DMS153 treated with DMSO at 0.1 percent for 48 hours (cell line): ENCODE measurements at regions not wholly inside any gene's neighbourhood (a gene's known extent, or its start where the extent isn't known, plus 50 kb on each side); places are given as distances from the start of the nearest gene placed in this dataset.
"Not testable (repeated sequence)": the region's sequence is repeated elsewhere in the genome, so short reads cannot be mapped to it uniquely, and the experiment has no call there.

Source experiments
- DNase-seq: peaks from one replicate; lab custom pipeline; 2025; ENCODE audit not compliant: unreplicated experiment; lab: John Stamatoyannopoulos, UW

DNA sequence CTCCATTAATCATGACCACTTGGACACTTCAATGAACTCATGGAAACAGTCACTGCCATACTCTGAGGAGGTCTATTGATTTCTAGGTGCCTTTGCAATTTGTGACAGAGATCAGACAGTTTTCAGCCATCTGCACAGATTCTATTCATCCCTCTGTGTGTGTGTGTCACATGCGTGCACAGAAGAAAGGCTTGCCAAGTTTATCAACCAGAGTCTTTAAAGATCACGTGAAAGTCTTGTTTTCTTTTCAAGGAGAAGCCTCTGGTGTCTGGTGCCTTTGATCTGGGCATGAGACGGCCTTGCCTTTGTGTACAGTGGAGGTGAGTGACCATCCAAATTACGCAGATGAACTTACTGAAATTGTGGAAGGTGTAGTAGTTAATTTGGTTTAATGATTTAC lies 164.2 kb downstream of the VAPA start:
- no peak for DNase-seq

DNA sequence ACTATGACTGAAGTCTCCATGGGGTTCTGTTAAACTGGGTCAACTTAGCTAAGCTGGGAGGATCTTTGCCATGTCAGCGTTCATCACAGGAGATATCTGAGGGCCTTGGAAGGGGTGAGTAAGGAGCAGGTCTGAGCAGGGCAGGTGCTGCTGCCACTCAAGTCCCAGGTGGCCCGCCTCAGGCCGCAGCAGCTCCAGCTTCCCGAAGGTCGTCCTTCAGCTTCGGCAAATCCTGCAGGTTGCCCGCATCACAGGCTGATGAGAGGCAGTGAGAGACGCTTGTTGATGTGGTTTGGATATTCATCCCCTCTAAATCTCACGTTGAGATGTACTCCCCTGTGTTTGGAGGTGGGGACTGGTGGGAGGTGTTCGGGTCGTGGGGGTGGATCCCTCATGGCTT lies 166.6 kb downstream of the VAPA start:
- no peak for DNase-seq

DNA sequence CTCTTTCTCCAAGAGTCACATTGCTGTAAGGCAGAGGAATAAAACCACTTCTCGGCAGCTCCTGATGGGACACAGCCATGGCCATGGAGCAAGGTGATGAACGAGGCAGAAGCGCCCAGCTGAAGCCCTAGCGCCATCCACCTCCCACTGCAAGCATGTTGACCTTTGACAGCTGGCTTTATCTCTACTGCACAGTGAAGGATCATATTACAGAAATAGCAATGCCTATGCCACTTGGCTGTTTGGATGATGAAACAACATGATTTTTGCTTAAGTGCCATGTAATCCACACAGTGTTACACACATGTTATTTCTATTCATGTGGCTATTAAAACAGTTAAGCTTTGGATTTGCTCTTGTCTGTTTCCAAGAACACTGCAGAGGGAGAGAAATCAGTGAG lies 167.7 kb downstream of the VAPA start:
- no peak for DNase-seq

DNA sequence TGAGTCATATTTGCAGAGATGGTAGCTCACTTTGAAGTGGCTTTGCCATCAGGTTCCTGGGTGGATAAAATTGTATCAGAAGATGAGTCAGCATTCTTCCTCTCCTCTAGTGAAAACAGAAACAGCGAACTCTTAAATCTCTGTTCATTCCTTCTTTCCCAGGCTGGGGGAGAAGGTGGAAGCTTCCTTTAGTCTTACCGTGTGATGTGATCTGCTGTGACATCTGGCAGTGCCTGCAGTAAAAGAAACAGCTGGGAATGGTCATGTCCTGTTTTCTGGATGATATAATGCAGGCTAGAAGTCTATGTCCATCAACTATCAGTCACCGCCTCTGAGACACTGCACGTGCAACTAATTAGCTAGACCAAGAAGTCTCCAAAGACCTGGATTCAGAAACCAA lies 171.6 kb downstream of the VAPA start:
- no peak for DNase-seq

DNA sequence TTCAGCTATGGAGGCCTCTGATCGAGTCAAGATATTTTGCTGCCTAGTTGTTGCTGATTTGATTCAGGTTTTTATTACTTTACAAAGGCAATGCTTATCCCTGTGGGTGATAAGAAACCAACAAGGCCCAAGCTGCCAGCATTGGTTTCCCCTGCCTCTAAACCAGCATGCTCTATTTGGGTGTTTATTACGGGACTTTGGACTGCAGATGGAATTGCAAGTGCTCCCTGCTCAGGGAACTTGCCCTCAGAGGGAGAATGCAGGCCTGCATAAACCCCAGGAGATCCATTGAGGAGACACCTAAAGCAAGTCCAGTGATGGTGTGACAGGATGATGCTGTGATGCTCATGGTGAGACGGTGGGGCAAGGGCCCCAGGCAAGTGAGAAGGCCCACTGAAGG lies 172.1 kb downstream of the VAPA start:
- no peak for DNase-seq

DNA sequence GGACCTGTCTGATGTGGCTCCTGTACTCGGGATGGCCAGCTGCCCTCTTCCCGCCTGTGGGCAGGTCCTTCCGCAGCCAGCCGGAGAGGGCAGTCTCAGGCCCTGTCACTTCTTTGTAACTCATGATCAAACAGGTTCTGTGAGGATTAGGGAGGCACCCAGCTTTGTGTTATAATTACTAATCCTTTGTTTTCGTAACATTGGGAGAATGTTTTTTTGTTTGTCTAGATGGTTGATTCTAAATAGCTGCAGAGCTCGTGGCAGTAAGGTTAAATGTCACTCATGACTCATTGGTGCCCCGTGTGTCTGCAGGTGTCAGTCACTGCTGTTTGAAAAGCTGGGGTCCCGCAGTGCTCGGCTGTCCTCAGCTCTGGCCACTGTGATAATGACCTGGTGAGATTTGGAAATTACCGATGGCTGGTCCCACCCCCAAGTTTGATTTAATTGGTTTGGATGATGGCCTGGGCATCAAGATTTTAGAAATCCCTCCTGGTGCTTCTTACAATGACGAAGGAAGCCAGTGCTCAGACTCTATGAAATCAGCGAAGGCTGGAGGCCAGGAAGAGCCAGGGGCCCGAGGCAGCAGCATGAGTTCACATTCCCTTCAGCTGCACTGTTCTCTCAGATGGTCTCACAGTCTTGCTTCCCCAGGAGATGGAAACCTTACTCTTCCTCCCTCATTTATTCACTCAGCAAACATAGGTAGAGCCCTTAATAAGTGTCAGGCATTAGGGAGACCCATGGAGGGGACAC lies 172.8 kb downstream of the VAPA start:
- no peak for DNase-seq

DNA sequence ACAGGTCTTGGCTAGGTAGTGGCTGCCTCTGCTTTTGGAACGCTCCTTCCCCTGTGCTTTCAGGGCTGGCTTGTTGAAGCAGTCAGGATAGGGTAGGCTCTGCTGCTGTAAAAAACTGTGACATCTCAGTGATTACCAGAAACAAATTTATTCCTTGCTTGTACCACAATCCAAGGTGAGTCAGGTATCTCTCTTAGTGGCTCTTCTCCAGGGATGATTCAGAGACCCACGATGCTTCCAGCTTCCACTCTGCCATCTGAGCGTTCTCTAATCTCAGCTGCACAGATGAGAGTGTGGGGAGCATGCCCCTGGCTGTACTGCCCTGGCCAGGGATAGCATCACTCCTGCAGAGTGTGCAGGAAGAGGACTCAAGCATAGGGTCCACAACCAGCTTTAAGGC lies 174.9 kb downstream of the VAPA start:
- DNase-seq: no peak

DNA sequence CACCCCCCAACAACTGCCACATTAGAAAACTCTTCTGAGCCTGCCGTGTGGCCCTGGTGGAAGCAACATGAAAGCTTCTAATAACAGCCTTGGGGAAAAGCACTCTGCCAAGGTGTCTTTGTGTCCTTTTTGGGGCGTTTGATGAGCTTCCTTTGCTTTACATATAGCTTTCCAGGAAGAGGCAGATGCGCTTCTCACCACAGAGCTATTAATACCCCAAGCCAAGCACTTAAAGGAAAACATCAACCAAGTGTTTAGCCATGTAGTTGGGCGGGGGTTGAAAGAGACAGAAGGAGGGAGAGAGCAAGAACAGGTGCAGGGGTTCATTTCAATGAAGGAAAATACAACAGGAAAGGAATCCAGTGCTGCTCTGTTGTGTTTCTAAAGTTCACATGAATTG lies 176.1 kb downstream of the VAPA start:
- DNase-seq: no peak

DNA sequence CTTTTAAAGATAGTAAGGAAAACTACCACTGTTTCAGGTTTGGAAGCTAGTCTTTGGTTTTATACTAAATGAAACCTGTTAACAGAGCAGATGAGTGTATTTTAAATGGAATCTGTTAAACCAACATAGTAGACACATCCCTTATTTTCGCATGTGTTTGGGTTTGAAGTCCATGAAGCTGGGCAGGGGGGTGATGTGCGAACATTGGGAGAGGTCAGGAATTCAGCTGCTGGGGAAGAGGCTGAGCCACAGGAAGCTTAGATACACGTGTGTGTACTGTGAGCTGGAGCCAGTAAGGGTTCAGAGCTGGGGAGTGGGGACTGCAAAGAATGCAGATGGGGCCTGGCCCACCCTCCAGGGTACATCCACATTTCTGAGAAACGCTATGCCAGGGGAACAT lies 176.9 kb downstream of the VAPA start:
- DNase-seq: no peak

DNA sequence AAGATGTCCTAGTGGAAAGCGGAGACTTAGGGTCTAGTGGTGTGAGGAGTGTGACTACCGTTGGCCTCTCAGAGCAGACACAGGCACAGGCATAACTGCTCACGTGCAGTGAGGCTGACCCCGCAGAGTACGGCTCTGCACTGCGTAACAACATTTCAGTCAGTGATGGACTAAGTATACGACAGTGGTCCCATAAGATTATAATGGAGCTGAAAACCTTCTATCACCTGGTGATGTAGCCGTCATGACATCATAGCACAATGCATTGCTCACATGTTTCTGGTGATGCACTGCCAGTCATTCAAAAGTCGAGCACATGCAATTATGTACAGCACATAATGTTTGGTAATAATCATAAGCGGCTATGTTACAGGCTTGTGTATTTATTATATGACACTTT lies 179.6 kb downstream of the VAPA start:
- no peak for DNase-seq

DNA sequence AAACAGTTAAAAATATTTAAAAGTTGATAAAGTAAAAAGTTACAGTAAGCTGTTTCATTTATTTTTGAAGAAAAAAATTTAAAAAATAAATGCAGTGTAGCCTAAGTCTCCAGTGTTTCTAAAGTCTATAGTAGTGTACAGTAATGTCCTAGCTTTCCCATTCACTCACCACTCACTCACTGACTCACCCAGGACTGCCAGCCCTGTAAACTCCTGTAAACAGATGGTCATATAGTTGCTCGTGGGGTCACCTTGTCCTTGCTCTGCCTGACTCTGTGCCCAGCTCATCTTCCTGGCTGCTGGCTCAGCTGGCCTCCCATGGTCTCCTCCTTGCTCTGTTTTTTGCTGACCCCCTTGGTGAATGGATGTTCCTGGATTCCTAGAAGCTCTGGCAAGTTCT lies 180.3 kb downstream of the VAPA start:
- no peak for DNase-seq

DNA sequence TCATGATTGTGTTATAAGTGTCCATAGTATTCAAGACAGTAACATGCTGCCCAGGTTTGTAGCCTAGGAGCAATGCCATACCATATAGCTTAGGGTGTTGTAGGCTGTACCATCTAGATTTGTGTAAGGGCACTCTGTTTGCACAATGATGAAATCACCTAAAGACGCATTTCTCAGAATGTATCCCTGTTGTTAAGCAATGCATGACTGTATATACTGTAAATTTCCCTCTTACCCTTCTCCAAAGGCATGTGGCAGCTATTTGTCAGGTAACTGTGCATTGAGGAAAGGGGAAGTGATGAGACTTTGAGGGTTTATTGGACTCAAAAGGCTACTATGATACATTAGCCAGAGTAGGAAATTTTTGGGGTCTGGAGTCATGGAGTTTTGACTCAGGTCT lies 180.8 kb downstream of the VAPA start:
- no peak for DNase-seq

DNA sequence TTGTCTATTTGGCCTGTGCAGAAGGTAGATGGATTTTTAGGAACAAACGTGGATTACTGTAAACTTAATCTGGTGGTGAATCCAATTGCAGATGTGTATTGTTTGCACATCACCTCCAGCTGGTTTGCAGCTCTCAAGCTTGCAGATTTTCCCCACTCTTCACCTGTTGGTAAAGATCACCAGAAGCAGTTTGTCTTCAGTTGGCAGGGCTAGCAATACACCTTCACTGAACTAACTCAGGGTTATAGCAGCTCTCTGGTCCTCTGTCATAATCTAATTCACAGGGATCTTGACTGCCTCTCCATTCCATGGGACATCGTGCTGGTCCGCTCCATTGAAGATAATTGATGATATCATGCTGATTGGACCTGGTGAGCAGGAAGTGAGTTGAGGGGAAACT lies 181.5 kb downstream of the VAPA start:
- no peak for DNase-seq

DNA sequence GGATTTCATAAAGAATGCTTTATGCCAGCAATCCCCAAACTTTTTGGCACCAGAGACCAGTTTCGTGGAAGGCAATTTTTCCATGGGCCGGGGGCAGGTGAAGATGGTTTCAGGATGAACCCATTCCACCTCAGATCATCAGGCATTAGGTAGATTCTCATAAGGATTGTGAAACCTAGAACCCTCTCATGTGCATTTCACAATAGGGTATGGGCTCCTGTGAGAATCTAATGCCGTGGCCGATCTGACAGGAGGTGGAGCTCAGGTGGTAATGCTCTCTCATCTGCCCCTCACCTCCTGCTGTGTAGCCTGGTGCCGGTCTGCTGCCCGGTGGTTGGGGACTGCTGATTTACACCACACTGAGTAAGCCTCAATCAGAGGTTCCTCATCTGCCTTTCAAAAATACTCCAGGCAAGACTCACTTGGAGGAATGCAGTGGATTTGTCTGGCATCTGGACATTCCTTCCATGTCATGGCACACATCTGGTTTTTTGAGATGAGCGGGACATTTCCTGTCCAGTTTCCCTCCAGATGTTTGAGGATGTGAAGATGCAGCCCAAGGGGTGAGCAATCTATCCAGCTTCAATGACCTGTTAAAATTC lies 185.8 kb downstream of the VAPA start:
- no peak for DNase-seq

DNA sequence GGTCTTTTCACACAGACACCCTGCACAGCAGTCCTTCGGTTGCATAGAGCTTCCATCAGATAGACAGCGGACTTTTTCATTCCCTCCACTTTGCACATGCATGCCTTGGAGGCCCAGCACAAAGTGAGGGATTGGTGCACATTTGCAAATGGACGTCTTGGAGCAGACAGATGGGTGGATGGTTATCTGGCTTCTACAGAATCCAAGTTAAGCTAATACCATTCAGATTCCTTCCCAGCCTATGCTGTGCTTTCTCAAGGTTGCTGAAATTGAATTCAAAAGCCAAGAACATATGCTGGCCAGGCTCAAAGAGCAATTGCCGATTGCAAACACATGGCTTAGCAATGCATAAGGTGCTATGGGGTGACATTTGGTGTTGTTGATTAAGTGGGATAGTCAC lies 186.4 kb downstream of the VAPA start:
- no peak for DNase-seq

DNA sequence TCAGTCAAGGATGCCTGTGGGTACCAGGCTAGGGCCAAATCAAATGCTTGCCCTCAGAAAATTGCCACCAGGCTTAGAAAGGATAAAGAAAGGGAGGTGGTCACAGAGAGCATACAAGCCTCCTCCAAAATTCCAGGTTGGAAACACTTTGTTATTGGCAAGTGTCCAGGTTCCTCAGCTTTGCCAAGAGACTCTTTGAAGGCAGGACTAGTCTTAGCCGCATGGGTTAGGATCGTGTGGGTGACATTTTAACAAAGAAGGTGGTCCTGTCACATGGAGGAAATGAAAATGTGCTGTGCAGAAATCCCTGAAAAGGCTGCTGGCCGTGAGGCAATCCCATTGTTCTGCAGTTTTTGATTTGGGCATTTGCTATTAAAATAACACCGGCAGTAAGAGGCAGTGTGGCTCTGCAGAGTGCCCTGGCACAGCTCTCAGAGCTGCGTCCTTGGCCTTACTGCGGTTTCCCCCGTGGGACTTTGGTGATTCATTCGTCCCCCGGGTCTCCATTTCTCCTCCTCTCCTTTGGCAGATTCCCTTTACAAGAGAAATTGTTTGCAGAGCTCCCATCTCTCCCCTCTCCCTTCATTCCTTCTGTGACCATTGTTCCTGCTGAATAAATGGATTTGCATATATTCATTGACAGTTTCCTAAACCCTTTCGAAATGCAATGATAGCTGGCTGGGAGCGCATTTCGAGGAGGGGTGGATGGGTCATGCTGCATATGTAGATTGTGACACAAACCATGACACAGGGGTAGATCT lies 187.3 kb downstream of the VAPA start:
- no peak for DNase-seq

DNA sequence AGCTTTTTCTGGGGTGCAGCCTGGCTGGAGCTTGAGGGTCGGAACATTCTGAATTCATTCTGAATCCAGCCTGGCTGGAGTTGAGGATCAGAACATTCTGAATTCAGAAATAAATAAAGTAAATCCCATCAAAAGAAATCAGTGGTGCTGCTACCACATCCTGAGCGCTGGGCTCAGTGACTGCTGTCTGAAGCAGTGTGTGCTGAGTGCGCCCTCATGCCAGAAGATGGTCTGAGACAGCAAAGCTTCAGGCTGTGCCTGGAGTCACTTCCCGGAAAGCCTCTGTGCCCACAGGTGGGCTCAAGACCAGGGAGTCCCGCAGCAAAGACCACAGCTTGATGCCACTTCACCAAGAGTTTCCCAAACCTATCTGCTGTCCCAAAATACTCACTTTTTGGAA lies 187.9 kb downstream of the VAPA start:
- no peak for DNase-seq

DNA sequence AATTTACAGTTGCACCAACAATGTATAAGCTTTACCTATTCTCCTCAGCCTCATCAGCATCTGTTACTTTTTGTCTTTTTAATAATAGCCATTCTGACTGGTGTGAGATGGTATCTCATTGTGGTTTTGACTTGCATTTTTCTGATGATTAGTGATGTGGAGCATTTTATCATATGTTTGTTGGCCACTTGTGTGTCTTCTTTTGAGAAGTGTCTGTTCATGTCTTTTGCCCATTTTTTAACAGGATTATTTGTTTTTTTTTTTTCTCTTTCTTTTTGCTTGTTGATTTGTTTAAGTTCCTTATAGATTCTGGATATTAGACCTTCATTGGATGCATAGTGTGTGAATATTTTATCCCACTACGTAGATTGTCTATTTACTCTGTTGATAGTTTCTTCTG lies 191.3 kb downstream of the VAPA start:
- not testable (repeated sequence) for DNase-seq

DNA sequence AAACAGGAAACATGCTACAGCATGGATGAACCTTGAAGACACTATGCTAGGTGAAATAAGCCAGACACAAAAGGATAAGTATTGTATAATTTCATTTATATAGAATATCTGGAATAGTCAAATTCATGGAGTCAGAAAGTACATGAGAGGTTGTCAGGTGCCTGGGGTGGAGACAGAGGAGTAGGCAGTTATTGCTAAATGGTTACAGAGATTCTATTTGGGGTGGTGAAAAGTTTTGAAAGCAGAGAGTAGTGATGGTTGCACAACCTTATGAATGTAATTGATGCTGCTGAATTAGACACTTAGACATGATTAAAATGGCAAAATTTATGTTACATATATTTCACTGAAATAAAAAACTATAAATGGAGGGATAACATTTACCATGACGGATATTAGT lies 197.4 kb downstream of the VAPA start:
- no peak for DNase-seq

DNA sequence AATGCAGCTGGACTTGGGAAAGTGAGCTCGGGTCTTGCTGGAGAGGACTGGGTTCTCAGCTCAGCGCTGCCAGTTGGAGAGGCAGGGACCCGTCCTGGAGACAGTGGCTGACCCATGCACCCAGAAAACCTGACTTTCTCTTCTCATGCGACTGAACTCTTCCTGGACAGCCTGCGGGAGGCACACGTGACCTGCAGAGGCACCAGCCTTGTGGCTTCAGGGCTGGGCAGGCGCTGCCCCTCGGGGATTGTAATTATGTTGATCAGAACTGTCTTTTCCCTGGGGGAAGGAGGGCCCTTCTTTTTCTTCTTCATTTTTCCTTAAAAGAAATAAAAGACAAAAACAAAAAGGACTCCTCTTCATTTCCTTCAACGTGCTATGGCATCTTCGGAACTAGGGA lies 198.1 kb downstream of the VAPA start:
- DNase-seq: no peak

DNA sequence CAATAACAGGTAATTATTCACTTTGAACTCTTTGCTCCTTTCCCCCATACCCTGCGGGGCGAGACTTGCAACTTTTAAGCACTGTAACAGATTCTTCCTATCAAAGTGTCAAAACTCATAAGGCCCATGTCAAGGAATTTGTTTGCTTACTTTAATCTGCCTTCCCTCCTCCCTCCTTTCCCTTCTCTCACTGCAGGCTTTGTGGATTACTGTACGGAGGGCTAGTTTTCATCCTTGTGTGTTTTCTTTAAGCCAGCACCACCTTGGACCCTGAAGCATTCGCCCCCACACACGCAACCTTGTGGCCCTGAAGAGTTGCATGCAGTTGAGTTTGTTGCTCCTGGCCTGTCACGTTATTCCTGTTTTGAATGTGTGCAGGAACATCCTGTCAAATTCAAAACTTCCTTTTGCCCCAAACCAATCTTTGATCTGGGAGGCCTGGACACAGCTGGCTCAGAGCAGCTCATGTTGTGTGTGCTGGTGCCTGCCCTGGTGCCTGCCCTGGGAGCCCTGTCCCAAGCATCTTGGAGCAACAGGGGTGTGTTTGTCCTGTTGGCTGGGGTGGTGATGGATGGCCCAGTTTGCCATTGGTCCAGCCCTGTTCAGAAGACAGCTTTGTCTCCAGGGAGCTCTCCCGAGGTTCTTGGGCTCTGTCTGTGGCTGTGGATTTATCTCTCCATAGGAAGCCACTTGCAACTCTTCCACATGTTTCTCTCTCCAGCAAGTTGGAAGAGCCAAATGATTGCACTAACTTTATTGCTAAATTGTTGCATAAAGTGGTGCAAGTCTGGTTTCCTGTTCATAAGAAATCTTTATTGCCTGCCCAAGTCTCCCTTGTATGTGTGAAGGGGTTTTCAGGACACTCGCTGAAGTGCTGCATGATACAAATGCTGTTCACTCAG lies 199.6 kb downstream of the VAPA start:
- no peak for DNase-seq
